ENCODE measurements at regions not wholly inside any gene's neighbourhood (a gene's known extent, or its start where the extent isn't known, plus 50 kb on each side); places are given as distances from the start of the nearest gene placed in this dataset.
"Not testable (repeated sequence)": the region's sequence is repeated elsewhere in the genome, so short reads cannot be mapped to it uniquely, and the experiment has no call there.

DNA sequence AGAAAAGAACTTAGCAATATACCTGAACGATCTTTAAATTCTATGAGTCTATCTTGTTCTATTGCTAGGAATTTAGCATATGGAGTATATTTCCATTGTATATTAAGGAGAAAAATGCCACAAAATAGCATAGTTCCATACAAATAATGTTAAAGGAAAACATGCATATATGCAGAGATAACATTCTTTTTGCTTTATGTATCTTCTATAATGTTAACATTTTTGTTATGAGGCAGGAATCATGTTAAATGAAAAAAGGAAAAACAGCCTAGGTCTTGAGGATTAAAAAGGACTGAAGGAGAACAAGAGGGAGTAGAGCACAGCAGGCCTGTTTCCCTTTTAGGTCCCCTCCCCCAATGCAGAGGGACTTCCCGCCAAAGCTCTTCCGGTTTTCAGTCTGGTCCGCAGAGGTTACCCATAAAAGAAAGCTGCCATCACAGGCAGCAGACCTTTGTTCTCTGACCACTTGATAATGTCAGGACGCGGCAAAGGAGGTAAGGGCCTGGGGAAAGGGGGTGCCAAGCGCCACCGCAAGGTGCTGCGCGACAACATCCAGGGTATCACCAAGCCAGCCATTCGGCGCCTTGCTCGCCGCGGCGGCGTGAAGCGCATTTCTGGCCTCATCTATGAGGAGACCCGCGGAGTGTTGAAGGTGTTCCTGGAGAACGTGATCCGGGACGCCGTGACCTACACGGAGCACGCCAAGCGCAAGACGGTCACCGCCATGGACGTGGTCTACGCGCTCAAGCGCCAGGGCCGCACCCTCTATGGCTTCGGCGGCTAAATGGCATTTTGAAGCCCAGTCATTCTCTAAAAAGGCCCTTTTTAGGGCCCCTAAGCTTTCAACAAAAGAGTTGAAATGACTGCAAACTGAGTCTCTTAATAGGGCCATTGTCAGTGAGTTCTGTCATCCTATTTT is 108.4 kb upstream of the PRSS16 start:
- DNase-seq (ENCODE audit: low read depth, low spot score), result peak; percentile 66
- peak overlapping the region; percentile 61 for H3K4me3 ChIP-seq (ENCODE audit: low read depth, low read length)
- in situ Hi-C loops (cut with HindIII; ENCODE audit: low sequenced_read_pairs), result no loop called here
- TF ChIP-seq, protein P1, sequence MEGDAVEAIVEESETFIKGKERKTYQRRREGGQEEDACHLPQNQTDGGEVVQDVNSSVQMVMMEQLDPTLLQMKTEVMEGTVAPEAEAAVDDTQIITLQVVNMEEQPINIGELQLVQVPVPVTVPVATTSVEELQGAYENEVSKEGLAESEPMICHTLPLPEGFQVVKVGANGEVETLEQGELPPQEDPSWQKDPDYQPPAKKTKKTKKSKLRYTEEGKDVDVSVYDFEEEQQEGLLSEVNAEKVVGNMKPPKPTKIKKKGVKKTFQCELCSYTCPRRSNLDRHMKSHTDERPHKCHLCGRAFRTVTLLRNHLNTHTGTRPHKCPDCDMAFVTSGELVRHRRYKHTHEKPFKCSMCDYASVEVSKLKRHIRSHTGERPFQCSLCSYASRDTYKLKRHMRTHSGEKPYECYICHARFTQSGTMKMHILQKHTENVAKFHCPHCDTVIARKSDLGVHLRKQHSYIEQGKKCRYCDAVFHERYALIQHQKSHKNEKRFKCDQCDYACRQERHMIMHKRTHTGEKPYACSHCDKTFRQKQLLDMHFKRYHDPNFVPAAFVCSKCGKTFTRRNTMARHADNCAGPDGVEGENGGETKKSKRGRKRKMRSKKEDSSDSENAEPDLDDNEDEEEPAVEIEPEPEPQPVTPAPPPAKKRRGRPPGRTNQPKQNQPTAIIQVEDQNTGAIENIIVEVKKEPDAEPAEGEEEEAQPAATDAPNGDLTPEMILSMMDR (IDR thresholded peaks at IDR 0.05; ENCODE audit: low read depth, low read length), result no peak

DNA sequence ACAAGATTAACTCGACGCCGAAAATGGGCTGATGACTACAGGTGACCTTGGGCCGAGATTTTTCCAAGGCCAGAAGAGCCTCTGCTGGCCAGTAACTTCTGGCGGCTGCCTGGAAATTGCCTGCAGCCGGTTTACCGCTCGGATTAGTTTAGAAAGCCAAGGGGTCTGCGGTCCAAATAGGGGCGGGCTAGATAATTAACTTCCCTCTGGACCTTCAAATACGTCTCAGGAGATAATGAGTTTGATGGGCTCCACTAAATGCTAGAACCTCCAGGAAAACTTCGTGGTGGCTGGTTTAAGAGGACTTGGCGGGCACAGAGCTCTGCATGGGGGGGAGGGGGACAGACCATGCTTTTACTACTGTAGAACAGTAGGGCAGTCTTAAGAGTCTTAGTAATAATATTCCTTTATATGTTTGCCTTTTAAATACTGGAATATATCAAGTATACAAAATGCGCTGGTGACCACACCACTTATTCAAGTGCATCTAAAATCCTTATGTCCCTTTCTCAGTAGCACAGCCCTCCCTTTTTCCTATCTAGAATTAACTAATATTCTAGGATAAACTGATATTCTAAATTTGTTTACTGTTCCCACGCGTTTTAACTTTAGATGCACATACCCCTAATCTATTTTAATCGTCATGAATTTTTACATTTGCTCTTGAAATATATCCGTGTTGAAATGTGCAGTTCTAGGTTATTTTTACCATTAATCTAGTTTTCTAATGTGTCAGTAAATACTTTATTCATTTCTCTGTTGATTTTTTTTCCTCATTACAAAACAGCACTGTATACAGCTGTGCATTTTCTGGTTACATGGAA is 107.5 kb upstream of the PRSS16 start:
- peak overlapping the region; percentile 61 for H3K4me3 ChIP-seq (ENCODE audit: low read depth, low read length)
- DNase-seq (ENCODE audit: low read depth, low spot score), result peak; percentile 27
- in situ Hi-C loops (cut with HindIII; ENCODE audit: low sequenced_read_pairs), result loop anchor here (10.0 kb wide), 1 partner anchor 755 kb away; a partner anchor contains a TSS
- TF ChIP-seq, protein P1 (IDR thresholded peaks at IDR 0.05; ENCODE audit: low read depth, low read length), result no peak

DNA sequence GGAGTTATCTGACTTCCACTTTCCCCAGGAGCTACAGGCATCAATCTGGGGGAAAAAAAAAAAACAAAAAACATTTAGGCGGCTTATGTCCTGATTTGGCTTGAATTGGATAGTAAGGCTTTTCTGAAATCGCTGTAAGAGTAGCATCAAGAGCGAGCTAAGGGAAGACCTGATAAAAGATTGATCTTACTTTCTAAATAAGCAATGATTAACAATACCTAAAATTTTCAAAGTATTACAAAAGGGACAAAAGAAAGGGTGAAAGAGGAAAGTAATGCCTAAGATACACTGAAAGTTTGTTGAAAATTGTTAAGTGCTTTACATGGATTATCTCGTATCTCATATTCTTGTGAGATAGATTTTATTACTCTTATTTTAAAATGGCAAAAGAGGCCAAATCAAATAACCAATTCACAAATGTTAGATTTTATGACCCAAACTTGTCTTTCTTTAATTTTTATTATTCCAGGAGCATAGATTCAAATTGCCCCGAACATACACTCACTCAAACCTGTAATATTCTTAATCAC is 106.4 kb upstream of the PRSS16 start:
- no peak for DNase-seq (ENCODE audit: low read depth, low spot score)
- H3K4me3 ChIP-seq (ENCODE audit: low read depth, low read length), result no peak overlapping the region
- TF ChIP-seq, protein P1 (IDR thresholded peaks at IDR 0.05; ENCODE audit: low read depth, low read length), result no peak
- in situ Hi-C loops (cut with HindIII; ENCODE audit: low sequenced_read_pairs), result loop anchor here (10.0 kb wide), 1 partner anchor 754 kb away; a partner anchor contains a TSS

DNA sequence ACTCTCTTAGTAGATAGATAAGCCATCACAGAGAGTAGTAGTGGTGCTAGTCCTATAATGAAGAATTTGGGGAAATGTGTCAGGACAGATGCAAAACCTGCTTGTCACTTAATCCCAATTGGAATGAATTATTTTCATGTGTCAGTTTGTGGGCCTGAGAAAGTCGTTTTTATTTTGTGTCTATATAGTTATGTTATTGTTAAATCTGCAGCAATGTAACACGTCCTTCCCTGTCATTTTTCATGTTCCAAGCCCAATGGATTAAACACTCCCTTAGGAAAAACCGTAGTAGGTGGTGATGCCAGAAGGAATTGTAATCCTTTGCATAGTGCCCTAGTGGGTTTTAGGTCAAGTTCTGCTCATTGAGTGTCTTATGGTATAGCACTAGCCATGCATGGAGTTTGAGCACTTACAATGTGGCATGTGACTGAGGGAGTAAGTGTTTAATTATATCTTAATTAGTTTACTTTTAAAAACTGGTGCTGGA is 105.9 kb upstream of the PRSS16 start:
- no peak for DNase-seq (ENCODE audit: low read depth, low spot score)
- TF ChIP-seq, protein P1 (IDR thresholded peaks at IDR 0.05; ENCODE audit: low read depth, low read length), result no peak

DNA sequence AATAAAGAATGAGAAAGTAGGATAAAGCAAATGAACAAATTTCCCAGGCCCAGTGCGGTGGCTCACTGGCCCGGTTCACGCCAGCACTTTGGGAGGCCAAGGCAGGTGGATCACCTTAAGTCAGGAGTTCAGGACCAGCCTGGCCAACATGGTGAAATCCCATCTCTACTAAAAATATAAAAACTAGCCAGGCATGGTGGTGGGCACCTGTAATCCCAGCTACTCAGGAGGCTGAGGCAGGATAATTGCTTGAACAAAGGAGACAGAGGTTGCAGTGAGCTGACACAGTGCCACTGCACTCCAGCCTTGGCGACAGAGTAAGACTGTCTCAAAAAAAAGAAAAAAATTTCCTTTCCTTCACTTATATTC is 104.5 kb upstream of the PRSS16 start:
- not testable (repeated sequence) for H3K4me3 ChIP-seq (ENCODE audit: low read depth, low read length); DNase-seq (ENCODE audit: low read depth, low spot score)
- in situ Hi-C loops (cut with HindIII; ENCODE audit: low sequenced_read_pairs), result loop anchor here (10.0 kb wide), 1 partner anchor 752 kb away; a partner anchor contains a TSS

More for the DNA sequence above, 105.9 kb upstream of the PRSS16 start:
- H3K4me3 ChIP-seq (ENCODE audit: low read depth, low read length), result no peak overlapping the region
- in situ Hi-C loops (cut with HindIII; ENCODE audit: low sequenced_read_pairs), result loop anchor here (10.0 kb wide), 1 partner anchor 753 kb away; a partner anchor contains a TSS

DNA sequence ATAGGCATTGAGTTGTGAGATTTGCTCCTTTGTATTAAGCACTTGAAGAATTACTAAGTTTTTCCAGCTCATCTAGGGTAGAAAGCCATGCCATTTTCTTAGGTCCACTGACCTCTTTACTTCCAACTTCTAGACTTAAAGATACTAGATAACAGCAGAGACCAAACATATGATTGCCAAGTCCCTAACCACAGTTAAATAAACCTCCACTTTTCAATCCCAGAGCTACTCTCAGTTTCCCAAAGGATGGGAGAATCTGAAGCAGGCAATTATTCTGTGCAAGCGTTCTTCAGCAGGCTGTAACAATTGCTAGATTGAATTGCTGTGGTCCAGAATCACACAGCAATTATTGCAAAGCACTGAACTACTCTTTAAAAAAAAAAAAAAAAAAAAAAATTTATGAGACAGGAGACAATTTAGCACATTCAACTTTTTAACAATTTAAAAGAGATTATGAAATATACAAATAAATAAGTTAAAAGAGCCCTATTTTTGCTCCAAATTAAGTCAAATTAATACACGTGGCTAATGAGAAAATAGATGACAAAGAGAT is 104.0 kb upstream of the PRSS16 start:
- in situ Hi-C loops (cut with HindIII; ENCODE audit: low sequenced_read_pairs), result loop anchor here (10.0 kb wide), 1 partner anchor 751 kb away; a partner anchor contains a TSS
- no peak for DNase-seq (ENCODE audit: low read depth, low spot score)
- H3K4me3 ChIP-seq (ENCODE audit: low read depth, low read length), result no peak overlapping the region
- TF ChIP-seq, protein P1 (IDR thresholded peaks at IDR 0.05; ENCODE audit: low read depth, low read length), result no peak

Data from astrocyte of the spinal cord (primary cell).